Skeletal muscle satellite cell (primary cell): ENCODE measurements at regions not wholly inside any gene's neighbourhood (a gene's known extent, or its start where the extent isn't known, plus 50 kb on each side); places are given as distances from the start of the nearest gene placed in this dataset.
"Not testable (repeated sequence)": the region's sequence is repeated elsewhere in the genome, so short reads cannot be mapped to it uniquely, and the experiment has no call there.

Experiments
- H3K27me3 ChIP-seq: 2 replicates; pipeline ENCODE4 v1.7.0; 2013; ENCODE audit warnings: low read length; ENCODE audit not compliant: control insufficient read depth, insufficient read depth
- H3K36me3 ChIP-seq: 2 replicates; pipeline ENCODE4 v1.7.0; 2013; ENCODE audit warnings: mild to moderate bottlenecking, control low read depth, low read length; ENCODE audit not compliant: insufficient read depth
- H3K4me1 ChIP-seq: 2 replicates; pipeline ENCODE4 v1.7.0; 2013; ENCODE audit warnings: low read length; ENCODE audit not compliant: control insufficient read depth, insufficient read depth
- H3K4me2 ChIP-seq: 2 replicates; pipeline ENCODE4 v1.7.0; 2013; ENCODE audit warnings: mild to moderate bottlenecking, low read length
- H3K4me3 ChIP-seq: 2 replicates; pipeline ENCODE4 v1.7.0; 2013; ENCODE audit warnings: low read length
- H3K9ac ChIP-seq: 2 replicates; pipeline ENCODE4 v1.7.0; 2013; ENCODE audit warnings: mild to moderate bottlenecking, low read depth, low read length, moderate library complexity
- H3K9me3 ChIP-seq: replicated peaks from 2 replicates; pipeline ENCODE4 v1.7.0; 2013; ENCODE audit warnings: mild to moderate bottlenecking, control low read depth, low read length

DNA sequence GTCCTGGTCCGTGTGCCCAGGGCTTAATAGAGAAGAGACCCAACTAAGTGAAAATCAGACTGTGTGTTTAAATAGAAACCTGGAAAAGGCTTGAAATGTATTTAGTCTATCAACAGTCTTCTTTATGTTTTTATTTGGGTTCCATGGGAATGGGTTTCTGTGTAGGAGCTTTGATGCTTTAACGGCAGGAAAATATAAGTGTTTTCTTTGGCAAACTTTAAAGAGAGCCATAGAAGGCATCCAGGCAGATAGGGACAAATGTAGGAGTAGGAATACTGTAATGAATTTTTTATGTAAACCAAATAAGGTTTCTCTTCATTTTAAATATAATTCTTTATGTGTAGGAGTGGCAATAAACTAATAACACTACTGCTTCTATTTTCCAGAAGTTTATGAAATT lies 989.0 kb downstream of the GATA3 start:
- Histone ChIP-seq H3K36me3 (no peaks in the 10 kb centered on the region), H3K27me3 (no peaks in the 10 kb centered on the region), H3K9ac (no peak overlapping the region), H3K9me3 (peaks cover 4% of the 10 kb centered on the region), H3K4me2 (no peak overlapping the region), H3K4me1 (peaks cover 3% of the 10 kb centered on the region), H3K4me3 (no peak overlapping the region)

DNA sequence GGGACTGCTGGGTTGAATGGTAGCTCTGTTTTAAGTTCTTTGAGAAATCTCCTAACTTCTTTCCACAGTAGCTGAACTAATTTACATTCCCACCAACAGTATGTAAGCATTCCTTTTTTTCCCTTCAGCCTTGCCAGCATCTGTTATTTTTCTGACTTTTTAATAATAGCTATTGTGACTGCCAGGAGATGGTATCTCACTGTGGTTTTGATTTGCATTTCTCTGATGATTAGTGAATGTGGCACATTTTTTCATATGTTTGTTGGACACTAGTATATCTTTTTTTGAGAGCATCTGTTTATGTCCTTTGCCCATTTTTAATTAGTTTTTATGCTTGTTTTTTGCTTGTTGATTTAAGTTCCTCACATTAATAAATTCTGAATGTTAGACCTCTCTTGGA lies 990.8 kb downstream of the GATA3 start:
- no peaks in the 10 kb centered on the region for H3K27me3 ChIP-seq
- no peak overlapping the region for H3K4me2 ChIP-seq
- H3K36me3 ChIP-seq = no peaks in the 10 kb centered on the region
- no peak overlapping the region for H3K4me3 ChIP-seq
- peaks cover 4% of the 10 kb centered on the region for H3K9me3 ChIP-seq
- H3K4me1 ChIP-seq = no peaks in the 10 kb centered on the region
- H3K9ac ChIP-seq = no peak overlapping the region

DNA sequence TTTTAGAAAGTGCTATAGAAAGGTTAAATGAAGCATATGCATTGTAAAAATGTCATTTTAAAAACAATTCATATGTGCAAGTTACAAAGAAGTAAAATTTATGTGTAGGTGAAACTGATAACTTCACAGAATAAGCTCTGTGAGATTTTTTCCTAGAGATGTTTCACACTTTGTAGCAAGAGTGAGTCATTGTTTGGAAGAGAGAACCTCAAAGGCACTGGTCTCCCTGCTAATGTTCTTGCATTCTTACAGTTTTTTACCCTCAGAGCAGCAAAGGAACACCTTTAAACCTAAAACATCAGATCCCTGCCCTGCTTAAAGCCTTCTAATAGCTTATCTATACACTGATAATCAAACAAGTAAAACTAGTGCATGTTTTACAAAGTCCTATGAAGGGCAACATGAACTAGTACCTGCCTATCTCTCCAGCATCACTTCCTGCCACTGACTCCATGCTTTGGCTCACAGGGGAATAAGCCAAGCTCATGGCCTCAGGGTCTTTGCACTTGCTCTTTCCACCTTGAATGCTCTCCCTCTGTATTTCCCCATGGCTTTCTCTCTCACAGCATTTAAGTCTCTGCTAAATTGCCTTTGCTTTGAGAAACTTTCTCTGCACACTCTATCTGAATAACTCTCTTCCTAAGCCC lies 997.0 kb downstream of the GATA3 start:
- H3K4me2 ChIP-seq = no peak overlapping the region
- H3K4me3 ChIP-seq = no peak overlapping the region
- no peaks in the 10 kb centered on the region for H3K4me1 ChIP-seq
- H3K9me3 ChIP-seq = no peaks in the 10 kb centered on the region
- H3K27me3 ChIP-seq = no peaks in the 10 kb centered on the region
- no peaks in the 10 kb centered on the region for H3K36me3 ChIP-seq
- no peak overlapping the region for H3K9ac ChIP-seq

DNA sequence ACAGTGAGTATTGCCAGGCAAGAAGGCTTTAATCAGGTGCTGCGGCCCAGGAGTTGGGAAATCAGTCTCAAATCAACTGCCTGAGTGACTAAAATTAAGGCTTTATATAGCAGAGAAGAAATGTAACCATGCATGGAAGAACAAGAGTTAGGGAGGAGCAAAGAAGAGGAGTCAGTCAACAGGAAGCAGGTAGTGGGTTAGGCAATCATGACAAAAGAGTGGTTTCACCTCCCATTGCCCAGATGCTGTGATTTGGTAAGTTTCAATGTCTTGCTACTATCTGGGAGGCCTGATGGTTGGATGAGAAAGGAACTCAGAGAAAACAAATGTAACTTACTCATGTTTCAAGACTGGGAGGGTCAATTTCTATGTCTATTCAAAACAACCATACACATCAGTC lies 998.3 kb downstream of the GATA3 start:
- Histone ChIP-seq H3K9me3 (no peaks in the 10 kb centered on the region), H3K9ac (no peak overlapping the region), H3K4me3 (no peak overlapping the region), H3K4me2 (no peak overlapping the region), H3K36me3 (no peaks in the 10 kb centered on the region), H3K4me1 (no peaks in the 10 kb centered on the region), H3K27me3 (no peaks in the 10 kb centered on the region)

DNA sequence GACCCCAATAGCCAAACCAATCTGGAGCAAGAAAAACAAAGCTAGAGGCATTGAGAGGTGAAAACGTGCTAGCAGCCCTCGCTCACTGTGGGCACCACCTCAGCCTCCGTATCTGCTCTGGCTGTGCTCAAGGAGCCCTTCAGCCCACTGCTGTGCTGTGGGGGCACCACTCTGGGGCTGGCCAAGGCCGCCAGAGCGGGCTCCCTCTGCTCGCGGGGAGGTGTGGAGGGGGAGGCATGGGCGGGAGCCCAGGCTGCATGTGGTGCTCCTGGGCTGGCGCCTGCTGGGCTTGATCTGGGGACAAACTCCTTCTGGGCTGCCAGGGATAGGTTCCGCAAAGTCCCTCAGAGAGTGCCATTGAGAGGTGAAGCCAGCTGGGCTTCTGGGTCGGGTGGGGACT lies 1002.0 kb downstream of the GATA3 start:
- no peak overlapping the region for H3K4me3 ChIP-seq
- H3K36me3 ChIP-seq = no peaks in the 10 kb centered on the region
- no peaks in the 10 kb centered on the region for H3K9me3 ChIP-seq
- no peak overlapping the region for H3K4me2 ChIP-seq
- peaks cover 3% of the 10 kb centered on the region for H3K4me1 ChIP-seq
- no peaks in the 10 kb centered on the region for H3K27me3 ChIP-seq
- H3K9ac ChIP-seq = no peak overlapping the region

DNA sequence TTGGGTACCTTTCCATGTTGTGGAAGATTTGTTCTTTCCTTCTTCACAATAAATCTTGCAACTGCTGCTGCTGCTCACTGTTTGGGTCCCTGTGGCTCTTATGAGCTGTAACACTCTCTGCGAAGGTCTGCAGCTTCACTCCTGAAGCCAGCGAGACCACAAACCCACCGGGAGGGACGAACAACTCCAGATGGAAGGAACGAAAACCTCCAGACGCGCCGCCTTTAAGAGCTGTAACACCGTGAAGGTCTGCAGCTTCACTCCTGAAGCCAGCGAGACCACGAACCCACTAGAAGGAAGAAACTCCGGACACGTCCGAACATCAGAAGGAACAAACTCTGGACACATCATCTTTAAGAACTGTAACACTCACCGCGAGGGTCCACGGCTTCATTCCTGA lies 1002.8 kb downstream of the GATA3 start:
- not testable (repeated sequence) for H3K9ac ChIP-seq, H3K27me3 ChIP-seq, H3K4me2 ChIP-seq, H3K36me3 ChIP-seq, H3K9me3 ChIP-seq, H3K4me1 ChIP-seq, H3K4me3 ChIP-seq

DNA sequence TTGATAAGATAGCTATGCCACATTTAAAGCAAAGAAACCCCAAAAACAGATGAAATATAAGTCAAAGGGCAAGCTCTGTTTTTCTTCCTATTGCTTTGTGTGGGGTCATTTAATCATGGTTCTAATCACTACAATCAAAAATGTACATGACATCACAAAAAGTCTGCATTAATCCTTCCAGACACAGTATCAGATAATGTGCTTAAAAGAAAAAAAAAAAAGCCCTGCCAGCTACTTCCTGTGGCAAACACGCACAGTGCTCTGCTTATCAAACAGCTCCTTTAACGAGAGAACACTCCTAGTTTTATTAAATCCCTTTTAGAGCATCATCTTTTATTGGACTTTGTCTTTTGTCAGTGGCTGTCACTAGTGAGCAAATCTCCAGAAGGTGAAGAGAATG lies 1005.8 kb downstream of the GATA3 start:
- peak overlapping the region; percentile 6 for H3K4me2 ChIP-seq
- no peak overlapping the region for H3K9ac ChIP-seq
- H3K27me3 ChIP-seq = no peaks in the 10 kb centered on the region
- H3K4me1 ChIP-seq = peaks cover 3% of the 10 kb centered on the region
- no peaks in the 10 kb centered on the region for H3K36me3 ChIP-seq
- H3K9me3 ChIP-seq = no peaks in the 10 kb centered on the region
- no peak overlapping the region for H3K4me3 ChIP-seq

DNA sequence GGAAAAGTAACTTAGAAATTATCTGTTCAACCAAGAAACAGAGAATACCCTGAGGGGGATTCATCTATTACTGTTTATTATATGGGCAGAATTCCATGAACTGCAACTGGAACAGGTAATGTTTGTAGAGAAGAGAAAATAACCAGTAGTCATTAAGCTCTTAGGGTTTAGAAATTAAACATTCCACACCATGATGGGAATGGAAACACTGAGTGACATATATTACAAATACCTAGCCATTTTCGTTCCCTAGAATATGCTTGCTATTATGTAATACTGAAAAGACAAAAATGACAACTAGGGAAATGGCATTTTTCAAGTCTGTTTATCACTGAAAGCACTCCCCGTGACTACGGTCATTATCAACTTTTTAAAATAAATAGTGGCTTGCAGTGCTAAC lies 1007.4 kb downstream of the GATA3 start:
- Histone ChIP-seq H3K9ac (no peak overlapping the region), H3K4me3 (no peak overlapping the region), H3K9me3 (no peaks in the 10 kb centered on the region), H3K4me2 (no peak overlapping the region), H3K27me3 (no peaks in the 10 kb centered on the region), H3K4me1 (peaks cover 3% of the 10 kb centered on the region), H3K36me3 (no peaks in the 10 kb centered on the region)

DNA sequence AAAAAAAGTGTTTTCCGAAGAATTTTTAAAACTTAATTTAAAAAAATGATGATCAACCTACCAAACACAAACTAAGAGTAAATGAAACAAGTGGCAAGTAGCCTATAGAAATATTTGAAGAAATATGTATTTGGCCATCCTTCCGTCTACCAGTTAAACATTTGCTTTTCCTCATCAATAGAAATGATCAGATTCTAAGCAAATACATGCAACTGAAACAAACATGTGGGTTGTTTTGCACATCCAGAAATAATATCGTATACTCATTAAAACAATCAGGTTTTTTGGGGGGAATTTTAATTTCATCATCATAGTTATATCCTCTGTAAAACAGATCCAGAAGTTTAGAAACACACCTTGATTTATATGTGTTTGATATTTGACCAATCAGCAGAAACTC lies 1011.7 kb downstream of the GATA3 start:
- H3K4me3 ChIP-seq = no peak overlapping the region
- H3K4me1 ChIP-seq = no peaks in the 10 kb centered on the region
- no peaks in the 10 kb centered on the region for H3K27me3 ChIP-seq
- no peaks in the 10 kb centered on the region for H3K9me3 ChIP-seq
- H3K36me3 ChIP-seq = no peaks in the 10 kb centered on the region
- H3K4me2 ChIP-seq = no peak overlapping the region
- no peak overlapping the region for H3K9ac ChIP-seq

DNA sequence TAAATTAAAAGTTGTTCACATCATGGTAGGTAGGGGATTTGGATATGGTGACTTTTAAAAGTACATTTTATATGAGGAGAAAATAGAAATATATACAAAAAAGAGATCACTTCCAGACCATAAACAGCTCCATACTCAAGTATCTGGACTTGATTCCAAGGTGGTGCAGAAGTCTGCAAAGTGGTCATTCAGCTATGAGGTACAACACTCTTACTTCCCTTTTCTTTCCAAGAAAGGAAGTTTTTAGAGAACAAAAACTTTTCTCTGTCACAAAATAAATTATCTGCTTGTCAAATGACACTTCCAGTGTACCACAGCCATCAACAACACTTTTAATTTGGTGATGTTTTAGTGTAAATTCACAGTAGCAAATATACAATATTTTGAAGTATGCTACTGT lies 1013.5 kb downstream of the GATA3 start:
- Histone ChIP-seq H3K4me3 (no peak overlapping the region), H3K9ac (no peak overlapping the region), H3K4me2 (no peak overlapping the region), H3K9me3 (no peaks in the 10 kb centered on the region), H3K27me3 (no peaks in the 10 kb centered on the region), H3K4me1 (no peaks in the 10 kb centered on the region), H3K36me3 (no peaks in the 10 kb centered on the region)

DNA sequence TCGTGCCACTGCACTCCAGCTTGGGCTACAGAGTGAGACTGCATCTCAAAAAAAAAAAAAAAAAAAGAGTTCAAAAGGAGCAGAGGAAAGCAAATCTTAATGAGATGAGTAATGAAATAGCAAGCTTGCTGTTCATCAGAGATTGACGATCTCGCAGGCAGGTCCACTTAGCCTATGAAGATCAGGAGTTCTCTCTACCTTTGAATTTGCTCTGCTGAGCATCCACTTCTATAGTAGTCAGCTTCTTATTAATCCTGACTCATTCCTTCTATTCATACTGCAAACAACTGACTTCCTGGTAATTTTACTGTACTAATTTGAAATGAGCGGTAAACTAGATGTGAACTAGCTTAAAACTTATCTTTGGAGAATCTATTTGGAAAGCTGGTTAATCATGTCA lies 1014.6 kb downstream of the GATA3 start:
- Histone ChIP-seq H3K36me3 (no peaks in the 10 kb centered on the region), H3K9ac (no peak overlapping the region), H3K4me3 (no peak overlapping the region), H3K4me2 (no peak overlapping the region), H3K4me1 (no peaks in the 10 kb centered on the region), H3K27me3 (no peaks in the 10 kb centered on the region), H3K9me3 (no peaks in the 10 kb centered on the region)

DNA sequence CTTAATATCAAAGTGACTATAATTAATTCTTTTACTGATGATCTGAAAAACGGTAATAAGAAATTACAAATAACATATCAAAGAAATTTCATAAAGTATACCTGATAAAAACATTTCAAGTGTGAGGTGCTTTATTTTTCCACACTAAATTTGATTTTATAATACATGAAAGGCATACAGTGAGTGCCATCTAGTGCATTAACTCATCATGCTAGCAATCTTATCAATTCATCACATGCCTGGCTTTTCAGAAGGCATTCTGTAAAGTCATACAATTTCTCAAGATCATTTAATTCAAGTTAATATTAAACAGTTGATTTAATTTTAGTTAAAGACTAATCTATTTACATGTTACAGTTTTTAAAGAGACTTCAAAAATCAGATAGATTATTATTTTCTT lies 1020.9 kb downstream of the GATA3 start:
- no peak overlapping the region for H3K9ac ChIP-seq
- H3K4me1 ChIP-seq = no peaks in the 10 kb centered on the region
- H3K4me3 ChIP-seq = no peak overlapping the region
- no peaks in the 10 kb centered on the region for H3K36me3 ChIP-seq
- no peaks in the 10 kb centered on the region for H3K27me3 ChIP-seq
- no peaks in the 10 kb centered on the region for H3K9me3 ChIP-seq
- H3K4me2 ChIP-seq = no peak overlapping the region
